ENCODE measurements at regions not wholly inside any gene's neighbourhood (a gene's known extent, or its start where the extent isn't known, plus 50 kb on each side); places are given as distances from the start of the nearest gene placed in this dataset.

GRCh38 chr1:117694543-117694942 lies 88.7 kb downstream of the TENT5C start:
- H3K79me2 ChIP-seq (ENCODE audit: insufficient read depth, low read length): no peaks in the 10 kb centered on the region
- H3K36me3 ChIP-seq (ENCODE audit: insufficient read depth, low read length): no peaks in the 10 kb centered on the region
- peaks cover 18% of the 10 kb centered on the region for H3K4me1 ChIP-seq (ENCODE audit: insufficient read depth, low read length)
- TF ChIP-seq, protein P1, sequence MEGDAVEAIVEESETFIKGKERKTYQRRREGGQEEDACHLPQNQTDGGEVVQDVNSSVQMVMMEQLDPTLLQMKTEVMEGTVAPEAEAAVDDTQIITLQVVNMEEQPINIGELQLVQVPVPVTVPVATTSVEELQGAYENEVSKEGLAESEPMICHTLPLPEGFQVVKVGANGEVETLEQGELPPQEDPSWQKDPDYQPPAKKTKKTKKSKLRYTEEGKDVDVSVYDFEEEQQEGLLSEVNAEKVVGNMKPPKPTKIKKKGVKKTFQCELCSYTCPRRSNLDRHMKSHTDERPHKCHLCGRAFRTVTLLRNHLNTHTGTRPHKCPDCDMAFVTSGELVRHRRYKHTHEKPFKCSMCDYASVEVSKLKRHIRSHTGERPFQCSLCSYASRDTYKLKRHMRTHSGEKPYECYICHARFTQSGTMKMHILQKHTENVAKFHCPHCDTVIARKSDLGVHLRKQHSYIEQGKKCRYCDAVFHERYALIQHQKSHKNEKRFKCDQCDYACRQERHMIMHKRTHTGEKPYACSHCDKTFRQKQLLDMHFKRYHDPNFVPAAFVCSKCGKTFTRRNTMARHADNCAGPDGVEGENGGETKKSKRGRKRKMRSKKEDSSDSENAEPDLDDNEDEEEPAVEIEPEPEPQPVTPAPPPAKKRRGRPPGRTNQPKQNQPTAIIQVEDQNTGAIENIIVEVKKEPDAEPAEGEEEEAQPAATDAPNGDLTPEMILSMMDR (IDR thresholded peaks at IDR 0.05; ENCODE audit: borderline replicate concordance, extremely low read depth, low read length, poor library complexity, severe bottlenecking): no peak
- TF ChIP-seq EZH2 (IDR thresholded peaks at IDR 0.05; ENCODE audit: borderline replicate concordance, low read depth, low read length, severe bottlenecking): no peak
- H2AFZ ChIP-seq (ENCODE audit: low read depth, low read length): no peak overlapping the region
- H4K20me1 ChIP-seq (ENCODE audit: insufficient read depth, low read length): no peaks in the 10 kb centered on the region
- no peaks in the 10 kb centered on the region for H3K27me3 ChIP-seq (ENCODE audit: insufficient read depth, low read length, poor library complexity)
- H3K9me3 ChIP-seq (ENCODE audit: insufficient read depth, low read length, severe bottlenecking): no peaks in the 10 kb centered on the region
- DNase-seq (no peak), ATAC-seq (ENCODE audit: insufficient read depth, low read depth) (peak; percentile 82)
- no peak overlapping the region for H3K4me2 ChIP-seq (ENCODE audit: insufficient read depth, low read length)
- no peak overlapping the region for H3K27ac ChIP-seq (ENCODE audit: low read length)
- no peak overlapping the region for H3K4me3 ChIP-seq (ENCODE audit: low read depth in 1 of 2, low read length in 2 of 2)
- no peak overlapping the region for H3K9ac ChIP-seq (ENCODE audit: low read depth, low read length)

DNA sequence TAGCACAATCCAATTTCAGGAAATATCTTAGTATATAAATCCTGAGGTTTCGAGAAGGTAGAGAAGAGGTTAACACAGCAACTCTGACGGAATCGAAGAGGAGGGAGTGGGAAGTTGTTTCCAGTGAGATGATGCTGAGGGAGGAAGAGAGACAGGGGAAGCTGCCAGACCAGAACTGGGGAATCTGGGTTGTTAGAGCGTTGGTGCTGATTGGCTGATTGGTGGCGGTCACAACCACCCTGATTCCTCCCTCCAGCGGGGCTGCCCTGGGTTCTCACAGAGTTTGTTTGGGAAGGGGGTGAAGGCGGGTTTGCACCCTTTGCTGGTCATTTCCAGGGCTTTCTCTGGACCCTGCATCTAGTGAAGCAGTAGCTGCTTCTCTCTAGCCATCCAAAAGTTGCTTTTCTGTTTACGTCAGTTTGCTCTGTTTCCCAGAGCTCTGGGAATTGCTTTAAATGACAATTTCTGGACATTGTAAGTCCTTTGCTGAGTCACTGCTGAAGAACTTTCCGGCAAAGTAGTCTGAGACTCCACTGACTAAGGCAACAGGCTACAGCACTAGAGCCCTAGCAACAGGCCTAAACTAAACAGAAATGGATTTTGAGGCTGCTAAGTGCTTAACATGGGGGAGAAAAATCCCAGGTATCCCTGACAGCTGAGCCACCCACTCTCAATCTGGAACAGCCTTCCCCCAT lies 90.1 kb downstream of the TENT5C start:
- Histone ChIP-seq H3K4me1 (ENCODE audit: insufficient read depth, low read length) (peaks cover 18% of the 10 kb centered on the region), H3K36me3 (ENCODE audit: insufficient read depth, low read length) (no peaks in the 10 kb centered on the region), H4K20me1 (ENCODE audit: insufficient read depth, low read length) (no peaks in the 10 kb centered on the region), H3K27ac (ENCODE audit: low read length) (no peak overlapping the region), H3K4me2 (ENCODE audit: insufficient read depth, low read length) (no peak overlapping the region), H3K9ac (ENCODE audit: low read depth, low read length) (no peak overlapping the region), H3K4me3 (ENCODE audit: low read depth in 1 of 2, low read length in 2 of 2) (no peak overlapping the region), H3K27me3 (ENCODE audit: insufficient read depth, low read length, poor library complexity) (no peaks in the 10 kb centered on the region), H3K79me2 (ENCODE audit: insufficient read depth, low read length) (no peaks in the 10 kb centered on the region), H2AFZ (ENCODE audit: low read depth, low read length) (no peak overlapping the region), H3K9me3 (ENCODE audit: insufficient read depth, low read length, severe bottlenecking) (no peaks in the 10 kb centered on the region)
- DNase-seq (no peak), ATAC-seq (ENCODE audit: insufficient read depth, low read depth) (no peak)
- no peak for TF ChIP-seq EZH2 (IDR thresholded peaks at IDR 0.05; ENCODE audit: borderline replicate concordance, low read depth, low read length, severe bottlenecking)
- TF ChIP-seq, protein P1 (IDR thresholded peaks at IDR 0.05; ENCODE audit: borderline replicate concordance, extremely low read depth, low read length, poor library complexity, severe bottlenecking): no peak

GRCh38 chr1:117696561-117696960 lies 90.7 kb downstream of the TENT5C start:
- ATAC-seq (ENCODE audit: insufficient read depth, low read depth): no peak
- no peak overlapping the region for H3K27ac ChIP-seq (ENCODE audit: low read length)
- H3K4me1 ChIP-seq (ENCODE audit: insufficient read depth, low read length): peaks cover 18% of the 10 kb centered on the region
- no peaks in the 10 kb centered on the region for H3K27me3 ChIP-seq (ENCODE audit: insufficient read depth, low read length, poor library complexity)
- H2AFZ ChIP-seq (ENCODE audit: low read depth, low read length): no peak overlapping the region
- no peaks in the 10 kb centered on the region for H3K9me3 ChIP-seq (ENCODE audit: insufficient read depth, low read length, severe bottlenecking)
- no peak overlapping the region for H3K9ac ChIP-seq (ENCODE audit: low read depth, low read length)
- no peak for DNase-seq
- no peak overlapping the region for H3K4me2 ChIP-seq (ENCODE audit: insufficient read depth, low read length)
- H4K20me1 ChIP-seq (ENCODE audit: insufficient read depth, low read length): no peaks in the 10 kb centered on the region
- no peaks in the 10 kb centered on the region for H3K36me3 ChIP-seq (ENCODE audit: insufficient read depth, low read length)
- TF ChIP-seq, protein P1 (IDR thresholded peaks at IDR 0.05; ENCODE audit: borderline replicate concordance, extremely low read depth, low read length, poor library complexity, severe bottlenecking): no peak
- no peak for TF ChIP-seq EZH2 (IDR thresholded peaks at IDR 0.05; ENCODE audit: borderline replicate concordance, low read depth, low read length, severe bottlenecking)
- H3K4me3 ChIP-seq (ENCODE audit: low read depth in 1 of 2, low read length in 2 of 2): no peak overlapping the region
- H3K79me2 ChIP-seq (ENCODE audit: insufficient read depth, low read length): no peaks in the 10 kb centered on the region

Measured in DND-41 (cell line).